ENCODE measurements at regions not wholly inside any gene's neighbourhood (a gene's known extent, or its start where the extent isn't known, plus 50 kb on each side); places are given as distances from the start of the nearest gene placed in this dataset.

DNA sequence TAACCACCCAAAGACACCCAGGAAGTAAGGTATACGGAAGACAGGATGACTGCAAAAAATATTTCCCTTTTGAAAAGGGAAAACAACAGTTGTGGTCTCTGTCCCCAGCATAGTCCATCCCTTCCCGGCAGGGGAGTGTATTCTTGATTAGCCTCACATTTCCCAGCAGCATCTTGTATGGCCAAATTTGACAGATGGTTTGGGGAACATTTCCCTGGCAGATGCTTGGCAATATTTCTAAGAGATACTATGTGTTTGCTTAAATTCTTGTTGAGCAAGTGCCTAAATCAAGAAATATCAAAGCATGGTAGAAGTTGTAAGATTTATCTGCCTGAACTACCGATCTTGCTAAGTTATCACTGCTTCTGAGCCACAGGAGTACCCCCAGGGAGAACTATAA lies 56.9 kb upstream of the TPK1 start (continued):
- TF ChIP-seq CHD7 (IDR thresholded peaks at IDR 0.05; ENCODE audit: insufficient replicate concordance, low read length), result no peak
- no peak for TF ChIP-seq SIRT6 (IDR thresholded peaks at IDR 0.05; ENCODE audit: low read length)
- TF ChIP-seq, protein P1, sequence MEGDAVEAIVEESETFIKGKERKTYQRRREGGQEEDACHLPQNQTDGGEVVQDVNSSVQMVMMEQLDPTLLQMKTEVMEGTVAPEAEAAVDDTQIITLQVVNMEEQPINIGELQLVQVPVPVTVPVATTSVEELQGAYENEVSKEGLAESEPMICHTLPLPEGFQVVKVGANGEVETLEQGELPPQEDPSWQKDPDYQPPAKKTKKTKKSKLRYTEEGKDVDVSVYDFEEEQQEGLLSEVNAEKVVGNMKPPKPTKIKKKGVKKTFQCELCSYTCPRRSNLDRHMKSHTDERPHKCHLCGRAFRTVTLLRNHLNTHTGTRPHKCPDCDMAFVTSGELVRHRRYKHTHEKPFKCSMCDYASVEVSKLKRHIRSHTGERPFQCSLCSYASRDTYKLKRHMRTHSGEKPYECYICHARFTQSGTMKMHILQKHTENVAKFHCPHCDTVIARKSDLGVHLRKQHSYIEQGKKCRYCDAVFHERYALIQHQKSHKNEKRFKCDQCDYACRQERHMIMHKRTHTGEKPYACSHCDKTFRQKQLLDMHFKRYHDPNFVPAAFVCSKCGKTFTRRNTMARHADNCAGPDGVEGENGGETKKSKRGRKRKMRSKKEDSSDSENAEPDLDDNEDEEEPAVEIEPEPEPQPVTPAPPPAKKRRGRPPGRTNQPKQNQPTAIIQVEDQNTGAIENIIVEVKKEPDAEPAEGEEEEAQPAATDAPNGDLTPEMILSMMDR (IDR thresholded peaks at IDR 0.05; ENCODE audit: control extremely low read depth in 1 of 3, insufficient read depth in 1 of 3, low read depth in 1 of 3, low read length in 3 of 3), result no peak
- TF ChIP-seq MAFK (IDR thresholded peaks at IDR 0.05; ENCODE audit: low read depth, low read length), result no peak
- no peak for TF ChIP-seq NRF1 (IDR thresholded peaks at IDR 0.05; ENCODE audit: low read depth, low read length)
- no peak for TF ChIP-seq BCL11A (IDR thresholded peaks at IDR 0.05; ENCODE audit: low read depth in 2 of 2, low read length in 2 of 2)
- TF ChIP-seq KDM4A (IDR thresholded peaks at IDR 0.05; ENCODE audit: low read depth, low read length, severe bottlenecking), result no peak
- TF ChIP-seq YY1 (IDR thresholded peaks at IDR 0.05; ENCODE audit: low read depth, low read length), result no peak
- no peak for TF ChIP-seq RFX5 (IDR thresholded peaks at IDR 0.05; ENCODE audit: borderline replicate concordance, low read depth, low read length)
- no peak for TF ChIP-seq SP1 (IDR thresholded peaks at IDR 0.05; ENCODE audit: low read depth, low read length)
